ENCODE measurements at regions not wholly inside any gene's neighbourhood (a gene's known extent, or its start where the extent isn't known, plus 50 kb on each side); places are given as distances from the start of the nearest gene placed in this dataset.
"Not testable (repeated sequence)": the region's sequence is repeated elsewhere in the genome, so short reads cannot be mapped to it uniquely, and the experiment has no call there.

- intact Hi-C loops (cut with micrococcal nuclease), result no loop called here
- H3K4me1 Mint-ChIP-seq (ENCODE audit: low read depth), result peaks cover 33% of the 10 kb centered on the region
- H3K27ac Mint-ChIP-seq, result peak overlapping the region; percentile 53
- H3K36me3 Mint-ChIP-seq (ENCODE audit: low read depth), result peaks cover 11% of the 10 kb centered on the region
- H3K27me3 Mint-ChIP-seq, result peaks cover 22% of the 10 kb centered on the region
- peak overlapping the region; percentile 77 for H3K4me3 Mint-ChIP-seq
- peaks cover 25% of the 10 kb centered on the region for H3K9me3 Mint-ChIP-seq
Observed at GRCh38 chr7:149714081-149714909, 59.1 kb downstream of the ZNF467 start.

- Mint-ChIP-seq H3K9me3 (peaks cover 31% of the 10 kb centered on the region), H3K36me3 (ENCODE audit: low read depth) (peaks cover 11% of the 10 kb centered on the region), H3K27ac (peak overlapping the region; percentile 53), H3K27me3 (peaks cover 22% of the 10 kb centered on the region), H3K4me3 (peak overlapping the region; percentile 77), H3K4me1 (ENCODE audit: low read depth) (peaks cover 33% of the 10 kb centered on the region)
- intact Hi-C loops (cut with micrococcal nuclease), result no loop called here
Observed at GRCh38 chr7:149713731-149714068, 59.7 kb downstream of the ZNF467 start.

DNA sequence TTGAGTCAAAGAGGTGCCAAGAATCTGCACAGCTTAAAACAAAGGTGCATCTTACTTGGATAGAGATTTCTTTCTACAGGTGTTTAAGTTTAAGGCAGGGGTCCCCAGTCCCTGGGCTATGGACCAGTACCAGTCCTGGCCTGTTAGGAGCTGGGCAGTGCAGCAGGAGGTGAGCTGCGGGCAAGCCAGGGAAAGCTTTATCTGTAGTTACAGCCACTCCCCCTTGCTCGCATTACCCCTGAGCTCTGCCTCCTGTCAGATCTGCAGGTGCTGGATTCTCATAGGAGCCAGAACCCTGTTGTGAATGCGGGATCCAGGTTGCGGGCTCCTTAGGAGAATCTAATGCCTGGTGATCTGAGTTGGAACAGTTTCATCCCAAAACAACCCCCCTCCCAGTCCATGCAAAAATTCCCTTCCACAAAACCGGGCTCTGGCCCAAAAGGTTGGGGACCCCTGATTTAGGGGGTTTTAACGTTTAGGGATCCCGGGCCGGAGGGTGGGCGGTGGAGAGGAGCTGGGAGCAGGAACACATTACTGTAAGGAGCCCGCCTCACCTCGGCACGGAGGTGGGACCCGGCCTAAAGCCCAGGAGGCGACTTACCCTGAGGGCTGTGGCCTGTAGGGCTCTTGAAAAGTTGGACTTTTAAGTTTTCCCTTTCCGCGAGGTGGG is 60.2 kb downstream of the ZNF467 start:
- H3K4me3 Mint-ChIP-seq, result peak overlapping the region; percentile 31

DNA sequence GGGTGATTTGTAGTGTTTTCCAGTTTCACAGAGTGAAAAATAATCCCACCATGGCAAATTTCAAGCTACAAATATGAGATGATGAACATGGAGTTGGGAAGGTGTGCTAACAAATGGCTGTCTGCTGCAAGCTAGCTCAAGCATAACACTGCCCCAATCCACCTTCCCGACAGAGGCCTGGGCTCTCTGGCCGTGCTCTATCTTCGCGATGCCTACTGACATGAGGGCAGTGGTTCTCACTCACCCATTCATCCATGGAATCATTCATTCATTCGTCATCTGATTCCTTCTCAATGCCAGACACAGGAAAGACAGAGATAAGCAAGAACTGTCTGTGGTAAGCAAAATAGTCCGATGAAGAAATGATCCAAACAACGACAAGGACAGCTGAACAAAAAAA is 65.4 kb downstream of the ZNF467 start:
- Mint-ChIP-seq H3K27me3 (peaks cover 10% of the 10 kb centered on the region), H3K27ac (no peak overlapping the region), H3K9me3 (peaks cover 54% of the 10 kb centered on the region), H3K36me3 (ENCODE audit: low read depth) (peaks cover 11% of the 10 kb centered on the region), H3K4me3 (no peak overlapping the region), H3K4me1 (ENCODE audit: low read depth) (peaks cover 15% of the 10 kb centered on the region)
- intact Hi-C loops (cut with micrococcal nuclease), result no loop called here

More for the DNA sequence above, 60.2 kb downstream of the ZNF467 start:
- H3K27me3 Mint-ChIP-seq, result peaks cover 22% of the 10 kb centered on the region
- H3K27ac Mint-ChIP-seq, result no peak overlapping the region
- intact Hi-C loops (cut with micrococcal nuclease), result no loop called here
- peaks cover 11% of the 10 kb centered on the region for H3K36me3 Mint-ChIP-seq (ENCODE audit: low read depth)
- peaks cover 33% of the 10 kb centered on the region for H3K4me1 Mint-ChIP-seq (ENCODE audit: low read depth)
- H3K9me3 Mint-ChIP-seq, result peaks cover 36% of the 10 kb centered on the region

DNA sequence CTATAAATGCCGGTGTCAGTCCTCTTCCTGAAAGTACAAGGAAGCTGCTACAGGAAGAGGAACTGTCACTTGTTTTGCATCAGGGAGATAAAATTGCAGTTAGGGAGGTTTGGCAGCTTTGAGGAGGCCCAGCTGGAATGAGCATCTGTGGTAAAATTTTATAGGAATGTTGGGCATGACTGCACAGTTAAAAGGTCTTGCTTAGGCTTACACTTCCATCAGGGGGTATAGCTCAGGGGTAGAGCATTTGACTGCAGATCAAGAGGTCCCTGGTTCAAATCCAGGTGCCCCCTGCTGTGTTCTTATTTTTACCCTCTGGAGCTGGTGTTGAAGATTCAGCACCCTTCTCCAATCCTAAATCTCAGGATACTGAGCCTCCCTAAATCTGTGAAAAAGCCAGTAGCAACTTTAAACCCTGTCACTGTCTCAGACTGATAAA is 65.9 kb downstream of the ZNF467 start:
- H3K27ac Mint-ChIP-seq, result no peak overlapping the region
- H3K4me1 Mint-ChIP-seq (ENCODE audit: low read depth), result peaks cover 15% of the 10 kb centered on the region
- H3K36me3 Mint-ChIP-seq (ENCODE audit: low read depth), result peaks cover 11% of the 10 kb centered on the region
- H3K9me3 Mint-ChIP-seq, result peaks cover 54% of the 10 kb centered on the region
- intact Hi-C loops (cut with micrococcal nuclease), result no loop called here
- H3K27me3 Mint-ChIP-seq, result peaks cover 11% of the 10 kb centered on the region
- H3K4me3 Mint-ChIP-seq, result no peak overlapping the region

DNA sequence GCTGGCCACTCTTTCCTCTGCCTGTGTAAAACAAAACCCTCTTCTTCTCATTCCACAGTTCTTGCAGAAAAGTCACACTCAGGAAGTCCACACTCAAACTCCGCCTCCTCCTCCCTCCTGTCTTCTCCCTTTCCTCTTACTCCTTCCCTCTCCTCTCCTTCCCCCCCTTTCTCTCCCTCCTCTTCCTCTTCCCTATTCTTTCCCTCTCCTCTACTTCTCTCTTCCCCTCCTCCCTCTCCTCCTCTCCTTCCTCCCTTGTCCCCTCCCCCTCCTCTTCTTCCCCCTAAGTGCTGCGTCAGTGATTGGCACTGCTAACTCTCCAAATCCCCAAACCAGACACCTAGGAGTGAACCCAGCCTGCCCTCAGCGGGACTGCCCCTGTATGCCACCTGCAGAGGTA is 67.0 kb downstream of the ZNF467 start:
- Mint-ChIP-seq H3K27ac (no peak overlapping the region), H3K4me1 (ENCODE audit: low read depth) (peaks cover 15% of the 10 kb centered on the region), H3K4me3 (no peak overlapping the region), H3K27me3 (peaks cover 11% of the 10 kb centered on the region), H3K36me3 (ENCODE audit: low read depth) (peaks cover 11% of the 10 kb centered on the region), H3K9me3 (peaks cover 50% of the 10 kb centered on the region)
- intact Hi-C loops (cut with micrococcal nuclease), result no loop called here

GRCh38 chr7:149704507-149704906 is 68.9 kb downstream of the ZNF467 start:
- H3K4me1 Mint-ChIP-seq (ENCODE audit: low read depth), result peaks cover 15% of the 10 kb centered on the region
- peaks cover 2% of the 10 kb centered on the region for H3K36me3 Mint-ChIP-seq (ENCODE audit: low read depth)
- intact Hi-C loops (cut with micrococcal nuclease), result no loop called here
- H3K27ac Mint-ChIP-seq, result no peak overlapping the region
- H3K9me3 Mint-ChIP-seq, result peaks cover 46% of the 10 kb centered on the region
- no peak overlapping the region for H3K4me3 Mint-ChIP-seq
- H3K27me3 Mint-ChIP-seq, result peaks cover 11% of the 10 kb centered on the region

- Mint-ChIP-seq H3K27me3 (peaks cover 11% of the 10 kb centered on the region), H3K27ac (no peak overlapping the region), H3K36me3 (ENCODE audit: low read depth) (no peaks in the 10 kb centered on the region), H3K4me1 (ENCODE audit: low read depth) (peaks cover 15% of the 10 kb centered on the region), H3K9me3 (peaks cover 40% of the 10 kb centered on the region), H3K4me3 (no peak overlapping the region)
- intact Hi-C loops (cut with micrococcal nuclease), result no loop called here
Observed at GRCh38 chr7:149703044-149703650, 70.2 kb downstream of the ZNF467 start.

DNA sequence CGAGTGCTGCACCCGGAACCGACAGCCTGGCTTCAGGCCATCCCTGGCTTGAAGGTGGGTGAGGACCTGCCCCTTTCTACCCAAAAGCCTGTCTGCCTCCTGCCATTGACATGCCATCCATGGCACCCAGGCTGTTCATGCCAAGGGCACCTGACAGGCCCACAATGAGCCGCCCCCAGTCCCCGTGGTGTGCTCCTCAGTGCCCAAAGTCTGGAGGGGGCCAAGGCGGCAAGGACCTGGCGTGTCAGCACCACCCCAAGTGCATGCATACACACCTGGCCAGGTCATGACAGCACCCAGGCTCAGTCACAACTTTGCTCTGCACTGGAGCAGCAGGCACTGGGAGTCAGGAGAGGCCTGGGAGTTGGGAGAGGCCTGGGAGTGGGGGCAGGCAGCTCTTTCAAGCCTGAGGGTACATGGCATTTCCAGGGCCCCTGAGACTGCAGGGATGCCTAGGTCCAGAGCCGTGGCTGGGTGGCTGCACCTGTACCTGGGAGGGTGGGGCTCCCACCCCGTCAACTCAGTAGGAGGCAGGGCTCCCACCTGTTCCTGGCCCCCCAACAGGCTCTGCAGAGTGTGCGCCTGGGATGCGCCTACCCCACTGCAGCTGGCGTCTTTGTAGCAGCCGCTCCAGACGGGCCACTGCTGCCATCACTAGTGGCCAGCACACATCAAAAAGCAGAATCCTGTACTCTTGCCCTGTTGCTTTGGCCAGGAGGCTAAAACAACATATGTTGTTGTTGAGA is 71.7 kb downstream of the ZNF467 start:
- peaks cover 11% of the 10 kb centered on the region for H3K27me3 Mint-ChIP-seq
- H3K36me3 Mint-ChIP-seq (ENCODE audit: low read depth), result no peaks in the 10 kb centered on the region
- no peak overlapping the region for H3K27ac Mint-ChIP-seq
- peaks cover 7% of the 10 kb centered on the region for H3K4me1 Mint-ChIP-seq (ENCODE audit: low read depth)
- intact Hi-C loops (cut with micrococcal nuclease), result no loop called here
- H3K4me3 Mint-ChIP-seq, result no peak overlapping the region
- H3K9me3 Mint-ChIP-seq, result peaks cover 43% of the 10 kb centered on the region

DNA sequence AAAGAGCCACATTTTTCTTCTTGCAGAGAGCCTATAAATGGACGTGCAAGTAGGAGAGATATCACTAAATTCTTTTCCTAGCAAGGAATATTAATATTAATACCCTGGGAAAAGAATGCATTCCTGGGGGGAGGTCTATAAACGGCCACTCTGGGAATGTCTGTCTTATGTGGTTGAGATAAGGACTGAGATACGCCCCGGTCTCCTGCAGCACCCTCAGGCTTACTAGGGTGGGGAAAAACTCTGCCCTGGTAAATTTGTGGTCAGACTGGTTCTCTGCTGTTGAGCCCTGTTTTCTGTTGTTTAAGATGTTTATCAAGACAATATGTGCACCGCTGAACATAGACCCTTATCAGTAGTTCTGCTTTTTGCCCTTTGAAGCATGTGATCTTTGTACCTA is 75.6 kb downstream of the ZNF467 start:
- H3K27ac Mint-ChIP-seq; H3K4me1 Mint-ChIP-seq (ENCODE audit: low read depth); intact Hi-C loops (cut with micrococcal nuclease); H3K4me3 Mint-ChIP-seq; H3K36me3 Mint-ChIP-seq (ENCODE audit: low read depth): not testable (repeated sequence)
- Mint-ChIP-seq H3K27me3 (peaks cover 35% of the 10 kb centered on the region), H3K9me3 (peaks cover 34% of the 10 kb centered on the region)

DNA sequence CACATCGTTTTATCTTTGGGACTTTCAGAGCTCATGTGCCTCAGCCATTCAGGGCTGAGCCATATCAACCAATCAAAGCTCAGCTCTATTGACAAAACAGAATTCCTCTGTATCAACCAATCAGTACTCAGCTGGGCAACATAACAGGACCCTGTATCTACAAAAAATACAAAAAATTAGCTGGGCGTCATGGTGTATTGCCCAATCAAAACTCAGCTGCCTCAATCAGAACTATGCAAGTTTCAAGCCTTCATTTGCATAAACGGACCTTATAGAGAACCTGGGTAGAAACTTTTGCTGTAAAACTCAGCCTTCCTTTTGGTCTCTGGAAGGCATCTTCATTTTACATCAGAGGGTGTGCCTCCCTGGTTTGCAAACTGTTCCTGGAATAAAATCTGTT is 77.1 kb downstream of the ZNF467 start:
- Mint-ChIP-seq H3K4me1 (ENCODE audit: low read depth) (peaks cover 2% of the 10 kb centered on the region), H3K4me3 (no peak overlapping the region), H3K36me3 (ENCODE audit: low read depth) (no peaks in the 10 kb centered on the region), H3K27me3 (peaks cover 43% of the 10 kb centered on the region), H3K9me3 (peaks cover 31% of the 10 kb centered on the region), H3K27ac (no peak overlapping the region)
- intact Hi-C loops (cut with micrococcal nuclease), result no loop called here

GRCh38 chr7:149692557-149692982 is 80.8 kb downstream of the ZNF467 start:
- H3K27ac Mint-ChIP-seq, result no peak overlapping the region

GRCh38 chr7:149692056-149692455 is 81.3 kb downstream of the ZNF467 start:
- H3K9me3 Mint-ChIP-seq, result peaks cover 1% of the 10 kb centered on the region
- H3K36me3 Mint-ChIP-seq (ENCODE audit: low read depth), result no peaks in the 10 kb centered on the region
- H3K27me3 Mint-ChIP-seq, result peaks cover 59% of the 10 kb centered on the region
- intact Hi-C loops (cut with micrococcal nuclease), result no loop called here
- H3K4me1 Mint-ChIP-seq (ENCODE audit: low read depth), result peaks cover 10% of the 10 kb centered on the region
- H3K4me3 Mint-ChIP-seq, result no peak overlapping the region
- H3K27ac Mint-ChIP-seq, result no peak overlapping the region

More at GRCh38 chr7:149692557-149692982, 80.8 kb downstream of the ZNF467 start:
- Mint-ChIP-seq H3K4me1 (ENCODE audit: low read depth) (peaks cover 10% of the 10 kb centered on the region), H3K4me3 (no peak overlapping the region), H3K36me3 (ENCODE audit: low read depth) (no peaks in the 10 kb centered on the region), H3K9me3 (peaks cover 6% of the 10 kb centered on the region), H3K27me3 (peaks cover 59% of the 10 kb centered on the region)
- intact Hi-C loops (cut with micrococcal nuclease), result no loop called here
